ENCODE measurements at regions not wholly inside any gene's neighbourhood (a gene's known extent, or its start where the extent isn't known, plus 50 kb on each side); places are given as distances from the start of the nearest gene placed in this dataset.
"Not testable (repeated sequence)": the region's sequence is repeated elsewhere in the genome, so short reads cannot be mapped to it uniquely, and the experiment has no call there.

DNA sequence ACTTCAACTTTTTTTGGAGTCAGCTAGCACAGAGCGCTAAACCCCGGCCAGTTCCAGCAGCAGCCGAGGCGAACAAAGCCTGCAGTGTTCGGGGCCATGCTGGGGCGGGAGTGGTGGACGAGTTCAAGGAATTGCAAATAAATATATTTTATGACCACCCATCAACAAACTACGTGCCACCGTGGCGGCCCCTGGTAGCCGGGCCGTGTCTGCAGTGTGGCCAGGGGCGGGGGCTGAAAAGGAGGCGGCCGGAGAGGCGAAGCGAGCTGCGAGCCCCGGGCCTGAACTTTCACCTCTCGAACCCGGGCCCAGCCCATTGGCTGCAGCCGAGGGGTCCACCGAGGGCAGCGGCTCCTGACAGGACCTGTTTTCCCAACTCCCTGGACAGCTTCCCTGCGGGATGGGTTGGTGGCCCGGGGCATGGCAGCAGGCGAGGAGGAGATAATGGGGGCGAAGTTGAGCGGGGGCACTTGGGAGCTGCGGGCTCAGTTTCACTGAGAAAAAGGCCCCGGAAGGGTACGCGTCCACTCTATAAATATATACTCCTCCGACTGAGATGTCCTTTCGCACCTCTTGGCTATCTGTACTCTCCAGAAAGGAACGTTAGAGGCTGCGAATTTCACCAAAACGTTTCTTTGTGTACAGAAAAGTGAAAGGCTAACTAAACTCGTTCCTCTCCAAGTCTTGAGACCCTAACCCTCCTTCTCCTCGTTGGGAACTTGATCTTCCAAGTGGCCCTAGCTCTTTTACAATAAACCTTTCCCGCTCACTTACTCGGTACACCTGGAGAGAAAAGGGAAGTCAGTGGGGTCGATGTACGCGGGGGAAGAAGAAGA is 164.6 kb upstream of the PPP1R3A start:
- DNase-seq: peak in 6 of 51 donors; percentile 1 to 34 (median 4)

- DNase-seq: peak in 2 of 51 donors; percentile 5 to 27
Observed at GRCh38 chr7:114082642-114083165, 163.9 kb upstream of the PPP1R3A start.

DNA sequence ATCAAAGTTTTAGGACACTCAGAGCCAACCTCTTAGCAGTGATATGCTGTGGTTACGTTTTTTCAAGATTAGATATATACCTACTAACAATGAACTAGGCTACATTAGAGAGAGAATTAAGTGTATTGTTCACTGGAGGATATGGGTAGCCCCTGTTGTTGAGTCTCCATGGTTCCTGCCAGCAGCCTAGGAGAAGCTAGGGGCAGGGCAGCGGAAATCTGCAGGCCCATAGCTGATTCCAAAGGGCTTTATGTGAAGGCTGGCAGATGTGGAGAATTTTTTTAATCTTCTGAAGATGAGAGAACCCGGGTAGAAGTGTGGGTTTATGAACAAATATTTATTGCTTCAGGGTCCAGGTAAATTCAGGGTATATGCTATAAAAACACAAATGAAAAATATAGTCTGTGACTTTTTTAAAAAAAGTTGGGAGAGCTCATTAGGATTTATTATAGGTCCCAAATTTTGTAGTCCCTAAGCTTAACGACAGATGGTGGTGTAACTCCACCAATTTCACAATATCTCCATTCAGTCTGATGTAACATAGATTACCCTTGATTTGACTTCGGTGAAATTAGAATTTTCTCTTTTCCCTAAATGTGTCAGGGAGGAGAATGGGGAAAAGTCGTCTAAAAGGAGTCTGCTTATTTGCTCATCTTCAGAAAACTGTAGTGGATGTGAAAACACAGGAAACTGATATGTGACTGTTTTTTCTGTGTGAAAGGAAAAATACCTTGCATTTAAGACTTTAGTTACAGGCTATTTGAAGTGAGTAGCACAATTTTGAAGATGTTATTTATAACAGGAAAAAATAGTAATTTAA is 163.0 kb upstream of the PPP1R3A start:
- DNase-seq: peak in 2 of 51 donors; percentile 17 to 55

- DNase-seq: not testable (repeated sequence)
Observed at GRCh38 chr7:114077158-114077524, 158.3 kb upstream of the PPP1R3A start.

- not testable (repeated sequence) for DNase-seq
Observed at GRCh38 chr7:114076392-114077157, 157.8 kb upstream of the PPP1R3A start.

DNA sequence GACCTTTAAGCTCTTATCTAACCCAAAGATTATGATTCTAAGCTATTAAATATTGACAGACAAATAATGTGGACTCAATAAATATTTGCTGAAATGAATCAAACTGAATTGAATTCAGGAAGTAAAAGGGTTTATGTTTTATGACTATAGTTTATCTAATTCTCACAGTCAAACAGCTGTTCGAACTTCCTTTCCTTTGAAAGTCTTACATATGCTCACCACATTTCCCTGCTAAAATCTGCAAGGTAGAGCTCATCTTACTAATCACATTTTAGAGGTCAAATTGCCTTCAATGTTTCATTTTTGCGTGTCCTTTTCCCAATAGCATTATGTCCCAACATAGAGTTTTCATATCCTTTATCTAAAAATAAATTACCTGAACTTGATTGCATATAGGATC is 154.9 kb upstream of the PPP1R3A start:
- no peak for DNase-seq

- DNase-seq: no peak
Observed at GRCh38 chr7:114070246-114070645, 151.4 kb upstream of the PPP1R3A start.

GRCh38 chr7:114062810-114063209 is 144.0 kb upstream of the PPP1R3A start:
- no peak for DNase-seq

- no peak for DNase-seq
Observed at GRCh38 chr7:114051871-114052331, 133.1 kb upstream of the PPP1R3A start.

GRCh38 chr7:114050571-114050970 is 131.8 kb upstream of the PPP1R3A start:
- no peak for DNase-seq

DNA sequence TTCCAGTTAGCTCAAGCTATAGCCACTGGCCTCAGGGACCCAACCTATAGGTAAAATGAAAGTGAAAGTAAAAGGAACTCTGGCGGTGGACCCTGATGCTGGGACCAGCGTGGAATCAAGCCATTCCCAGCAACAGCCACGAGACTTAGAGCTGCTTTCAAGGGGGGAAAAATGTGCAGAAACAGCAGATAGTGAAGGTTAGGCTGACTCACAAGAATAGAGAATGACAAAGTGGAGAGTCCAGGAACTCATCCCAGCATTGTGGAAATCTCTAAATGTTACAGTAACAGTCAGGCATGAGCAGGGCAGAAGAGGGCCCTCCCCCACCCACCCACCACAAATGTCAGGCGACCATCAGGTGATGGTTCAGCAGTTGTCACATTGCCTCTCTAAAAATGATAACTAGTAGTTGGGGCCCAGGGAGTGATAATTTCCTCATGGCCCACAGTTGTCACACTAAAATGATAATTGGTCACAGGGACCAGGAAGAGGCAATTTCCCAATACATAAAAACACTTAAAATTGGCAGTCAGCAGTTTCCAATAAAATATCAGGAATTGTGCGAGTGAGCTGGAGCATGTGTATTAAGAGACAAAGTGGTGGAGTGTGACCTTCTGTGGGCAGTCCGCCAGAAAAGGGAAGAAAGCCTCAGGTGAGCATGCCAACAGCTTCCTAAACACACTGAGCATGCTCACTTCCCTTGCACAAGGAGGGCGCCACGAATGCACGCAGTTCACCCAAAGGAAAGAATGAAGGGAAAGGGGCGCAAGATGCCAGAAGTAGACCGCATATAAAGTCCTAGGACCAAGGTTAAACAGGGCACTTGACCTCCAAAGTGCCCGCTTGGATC is 129.8 kb upstream of the PPP1R3A start:
- peak in 1 of 51 donors; percentile 1 for DNase-seq

DNA sequence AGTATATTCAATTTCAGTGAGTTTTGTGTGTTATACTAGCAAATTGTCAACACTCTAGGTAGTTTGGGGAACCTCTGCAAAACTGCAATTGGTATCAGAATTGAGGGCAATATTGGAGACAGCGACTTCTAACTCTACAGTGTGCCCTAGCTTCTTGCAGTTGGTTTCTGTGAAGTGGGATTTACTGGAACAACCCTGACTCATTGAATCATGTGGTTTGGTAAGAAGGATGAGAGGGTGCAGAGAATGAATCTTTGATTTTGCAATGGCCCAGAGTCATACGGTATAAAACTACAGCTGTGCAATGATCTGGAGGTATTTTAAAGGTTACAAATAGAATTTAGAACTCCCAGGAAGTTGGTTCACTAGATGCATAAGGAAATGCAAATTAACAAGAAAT is 129.1 kb upstream of the PPP1R3A start:
- DNase-seq: no peak

DNA sequence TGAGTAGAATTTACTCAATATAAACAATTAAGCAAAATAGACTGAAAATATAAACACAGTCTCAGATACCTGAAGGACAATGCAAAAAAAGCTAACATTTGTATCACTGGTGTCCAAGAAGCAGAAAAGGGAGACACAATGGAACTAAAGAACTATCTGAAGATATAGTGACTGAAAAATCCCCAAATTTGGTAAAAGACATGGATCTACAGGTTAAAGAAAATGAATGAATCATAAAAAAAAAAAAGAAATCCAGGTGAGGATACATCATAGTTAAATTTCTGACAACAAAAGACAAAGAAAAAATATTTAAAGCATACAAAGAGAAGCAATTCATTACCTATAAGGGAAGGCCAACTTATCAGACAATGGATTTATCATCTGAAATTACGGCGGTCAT is 114.7 kb upstream of the PPP1R3A start:
- DNase-seq: no peak

DNA sequence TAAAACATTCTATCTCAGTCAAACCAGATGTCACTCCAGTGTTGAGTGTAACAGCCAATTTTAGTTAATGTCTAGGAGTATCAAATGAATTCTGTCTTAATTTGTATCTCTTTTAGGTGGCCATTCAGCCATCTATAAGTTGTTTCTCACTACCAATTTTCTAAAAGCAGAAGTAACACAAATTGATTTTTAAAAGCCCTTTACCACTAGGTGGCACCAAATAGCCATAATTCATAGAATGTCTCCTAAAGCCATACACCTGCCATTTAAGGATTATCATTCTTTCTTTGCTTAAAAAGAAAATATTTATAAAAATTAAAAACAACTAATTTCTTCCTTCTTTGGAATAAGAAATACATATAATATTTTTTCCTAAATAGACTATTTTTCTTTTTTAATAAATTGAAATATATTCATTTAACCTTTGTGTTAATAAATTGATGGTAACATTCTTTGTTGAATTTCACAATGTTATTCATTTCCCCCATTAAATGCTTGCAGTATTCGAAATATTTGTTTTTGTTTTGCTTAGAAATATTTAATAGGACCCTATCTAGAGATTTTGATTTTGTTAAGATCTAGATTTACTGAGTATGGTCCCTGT is 107.8 kb upstream of the PPP1R3A start:
- peak in 3 of 51 donors; percentile 4 to 41 (median 21) for DNase-seq

GRCh38 chr7:114021135-114021534 is 102.3 kb upstream of the PPP1R3A start:
- no peak for DNase-seq

DNA sequence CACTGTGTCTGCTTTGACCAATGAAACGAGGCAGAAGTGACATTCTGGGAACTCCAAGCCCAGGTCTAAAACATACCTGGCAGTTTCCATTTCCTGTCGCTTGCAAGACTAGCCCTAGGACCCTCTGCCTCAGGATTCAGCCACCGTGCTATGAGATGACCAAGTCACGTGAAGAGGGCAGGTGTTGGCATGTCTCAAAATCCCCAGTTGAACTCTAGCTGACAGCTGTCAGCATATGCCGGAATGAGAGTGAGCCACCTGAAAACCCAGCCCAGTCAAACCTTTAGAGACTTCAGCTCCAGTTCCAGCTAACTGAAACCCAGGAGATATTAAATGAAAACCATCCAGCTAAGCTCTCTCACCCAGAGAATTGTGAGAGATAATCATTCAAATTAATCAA is 89.9 kb upstream of the PPP1R3A start:
- peak in 1 of 51 donors; percentile 0 for DNase-seq

DNA sequence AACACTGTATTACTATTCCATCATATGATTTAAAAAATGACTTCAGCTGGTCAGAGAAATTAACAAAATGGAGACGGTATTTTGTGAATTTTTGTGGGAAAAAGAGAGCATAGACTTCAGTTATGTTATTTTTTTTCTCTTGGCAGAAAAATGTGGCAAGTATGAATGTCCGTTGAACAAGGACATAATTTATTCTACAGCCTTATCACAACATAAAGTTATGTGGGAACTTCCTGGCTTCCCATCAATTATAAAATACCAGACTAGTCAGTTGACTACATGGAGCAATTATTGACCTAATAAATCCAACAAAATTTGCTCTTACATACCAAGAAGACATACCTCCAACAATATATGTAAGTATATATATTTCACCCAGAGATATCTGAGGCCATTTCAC is 88.6 kb upstream of the PPP1R3A start:
- no peak for DNase-seq

GRCh38 chr7:113998934-113999333 is 80.1 kb upstream of the PPP1R3A start:
- DNase-seq: no peak

DNA sequence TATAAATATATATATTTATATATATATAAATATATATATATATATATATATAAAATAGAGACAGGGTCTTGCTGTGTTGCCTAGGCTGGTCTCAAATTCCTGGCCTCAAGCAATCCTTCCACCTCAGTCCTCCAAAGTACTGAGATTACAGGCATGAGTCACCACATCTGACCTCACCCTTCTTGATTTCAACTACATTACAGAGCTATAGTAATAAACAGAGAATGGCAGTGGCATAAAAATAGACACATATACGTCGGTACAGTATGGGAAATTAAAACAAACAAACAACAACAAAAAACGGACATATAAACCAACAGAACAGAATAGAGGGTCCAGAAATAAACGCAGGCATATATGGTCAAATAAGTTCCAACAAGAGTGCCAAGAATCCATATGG is 77.6 kb upstream of the PPP1R3A start:
- DNase-seq: no peak

DNA sequence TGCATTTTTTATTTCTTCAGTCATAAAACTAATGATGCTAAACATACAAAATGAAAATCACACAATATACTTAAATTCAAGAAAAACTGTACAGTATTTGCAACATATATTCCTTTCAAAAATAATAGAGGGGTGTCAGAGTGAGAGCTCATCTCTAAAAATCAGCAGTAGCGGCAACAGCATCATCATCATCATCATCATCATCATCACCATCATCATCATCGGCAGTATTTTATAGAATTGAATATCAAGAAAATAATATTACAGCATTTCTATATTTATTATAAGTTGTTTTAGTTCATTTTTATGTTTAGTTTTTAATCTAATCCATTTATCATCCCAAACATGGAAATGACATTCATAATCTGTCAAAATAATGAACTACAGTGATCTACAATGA is 67.4 kb upstream of the PPP1R3A start:
- no peak for DNase-seq

All from hypothalamus (tissue), 51 donors.